Stimulated activated CD4-positive, alpha-beta T cell treated with anti-CD3 and anti-CD28 coated beads, Interleukin-15, amount 100 ng/mL, for 1 hour (primary cell): ENCODE measurements at regions not wholly inside any gene's neighbourhood (a gene's known extent, or its start where the extent isn't known, plus 50 kb on each side); places are given as distances from the start of the nearest gene placed in this dataset.
A peak's percentile ranks its signal among the peaks of the same experiment; 100 is the strongest.

ENCODE experiments used
- DNase-seq, 2 donors: peaks; one replicate each; pipeline ENCODE4 v3.0.0-alpha.2; 2020; ENCODE audit warnings: low read depth in 1 of 2, low spot score in 1 of 2

DNA sequence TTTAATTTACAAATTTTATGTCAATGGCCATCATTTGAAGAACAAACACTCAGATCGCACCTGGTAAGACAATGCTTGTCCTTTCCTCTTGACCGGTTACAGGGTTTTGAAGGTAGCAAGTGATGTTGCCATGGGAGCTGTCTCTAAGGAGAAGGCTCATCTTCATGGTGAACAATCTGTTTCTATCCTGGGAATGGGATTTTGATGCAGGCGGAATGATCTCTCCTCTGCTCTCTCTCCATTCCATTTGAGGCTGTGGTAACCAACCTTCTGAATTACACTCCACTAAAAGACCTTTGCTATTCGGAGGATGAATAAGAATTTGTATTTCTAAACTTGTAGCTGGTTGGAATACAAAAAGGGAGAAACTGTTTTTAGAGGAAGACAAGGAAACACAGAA, 57.9 kb upstream of the SLC5A9 start:
- no peak for DNase-seq

DNA sequence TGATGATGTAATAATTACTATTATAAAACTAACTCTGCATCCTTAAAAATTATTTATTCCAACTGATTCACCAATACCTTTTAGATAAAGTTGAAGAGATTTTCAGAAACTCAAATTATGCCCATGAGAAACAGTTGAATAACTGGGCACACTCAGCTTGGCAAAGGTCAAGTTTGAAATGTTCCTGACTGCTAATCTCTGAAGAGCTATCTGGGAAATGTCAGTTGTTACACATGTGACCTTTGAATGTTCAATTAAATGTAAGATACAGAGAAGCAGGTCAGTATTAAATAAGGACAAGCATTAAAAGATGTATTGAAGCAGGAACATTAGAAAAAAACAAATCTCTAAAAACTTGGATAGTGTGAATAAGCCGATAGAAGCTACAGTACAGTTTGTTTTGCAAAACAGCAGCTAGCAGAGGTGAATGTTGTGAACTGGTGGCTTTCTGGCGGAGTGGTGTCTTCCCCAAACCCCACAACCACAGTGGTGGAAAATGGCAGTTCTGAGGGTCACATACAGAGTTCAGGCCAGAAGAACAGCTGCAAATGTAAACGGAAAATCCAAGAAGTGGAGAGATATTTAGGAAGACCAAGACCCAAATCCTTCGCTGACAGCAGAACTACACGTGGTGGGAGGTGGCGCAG, 61.9 kb upstream of the SLC5A9 start:
- DNase-seq = no peak

DNA sequence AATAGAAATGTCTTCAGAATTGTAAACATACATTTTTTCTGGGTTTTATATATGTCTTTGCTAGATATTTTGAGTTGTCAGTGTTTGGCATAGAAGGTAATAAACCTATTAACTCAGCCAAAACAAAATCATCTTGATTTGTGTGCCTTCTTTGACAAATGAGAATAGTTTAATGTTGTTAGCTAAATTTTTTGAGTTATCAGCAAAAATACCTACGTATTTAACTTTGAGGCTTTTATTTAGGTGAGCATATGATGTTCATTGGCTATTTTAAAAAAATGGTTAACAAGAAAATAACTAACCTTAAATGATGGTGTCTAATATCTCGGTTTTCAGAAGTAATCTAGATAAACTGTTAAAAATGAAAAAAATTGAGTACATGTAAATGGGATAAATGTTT, 83.2 kb upstream of the SLC5A9 start:
- DNase-seq = no peak

- no peak for DNase-seq
Measured at GRCh38 chr1:48127735-48128685, 94.5 kb upstream of the SLC5A9 start.

GRCh38 chr1:48123647-48124046, 98.9 kb upstream of the SLC5A9 start:
- DNase-seq = no peak

DNA sequence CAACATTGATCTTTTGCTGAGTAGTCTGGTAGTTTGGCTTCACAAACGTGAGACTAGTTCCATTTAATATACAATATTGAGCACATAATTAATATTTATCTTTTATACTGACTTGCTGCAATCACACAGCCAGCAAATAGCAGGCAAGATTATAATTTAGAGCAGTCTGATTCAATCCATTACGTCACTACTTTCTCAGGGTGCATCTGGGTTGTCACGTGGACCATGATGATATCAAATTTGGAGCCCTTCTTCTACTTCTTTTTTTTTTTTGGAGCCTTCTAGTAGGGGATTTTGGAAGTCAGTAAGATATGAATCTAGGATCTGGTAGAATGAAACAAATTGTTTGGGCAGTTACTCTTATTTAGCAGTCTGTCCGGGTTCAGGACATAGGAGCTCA, 100.6 kb upstream of the SLC5A9 start:
- no peak for DNase-seq

DNA sequence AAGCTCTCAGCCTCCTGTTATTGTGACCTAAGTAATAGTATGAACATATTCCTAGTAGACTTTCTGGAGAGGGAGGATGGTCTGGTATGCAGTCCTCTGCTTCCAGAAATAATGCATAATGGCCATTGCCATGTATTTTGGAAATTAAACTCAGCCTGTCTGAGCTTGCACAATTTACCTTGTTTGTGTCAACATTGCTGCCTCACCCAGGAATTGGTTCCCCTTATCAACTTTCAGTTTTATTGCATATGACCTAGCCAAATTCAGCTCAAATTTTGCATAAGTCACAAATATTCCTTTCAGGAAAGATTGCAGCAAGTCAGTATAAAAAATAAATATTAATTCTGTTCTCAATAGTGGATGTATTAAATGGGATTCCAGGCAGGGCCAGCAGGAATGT, 101.9 kb upstream of the SLC5A9 start:
- DNase-seq = no peak

DNA sequence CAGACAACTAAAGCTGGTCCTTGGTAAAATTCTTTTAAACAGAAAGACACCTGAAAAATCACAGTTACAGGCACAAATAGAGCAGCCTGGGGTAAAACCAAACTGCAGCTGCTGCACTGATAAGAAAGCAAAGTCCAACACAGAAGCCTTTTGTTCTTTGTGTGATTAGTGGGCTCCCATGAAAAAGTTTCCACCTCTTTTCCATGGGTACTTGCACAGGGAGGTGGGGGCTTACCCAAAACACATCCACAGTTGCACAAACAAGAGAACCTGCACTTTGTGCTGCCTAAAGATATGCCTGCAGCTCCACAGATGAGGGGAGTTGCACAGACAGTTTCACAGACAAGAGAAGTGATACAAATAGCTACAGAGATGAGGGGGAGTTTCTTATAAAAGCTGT, 106.7 kb upstream of the SLC5A9 start:
- DNase-seq = no peak

DNA sequence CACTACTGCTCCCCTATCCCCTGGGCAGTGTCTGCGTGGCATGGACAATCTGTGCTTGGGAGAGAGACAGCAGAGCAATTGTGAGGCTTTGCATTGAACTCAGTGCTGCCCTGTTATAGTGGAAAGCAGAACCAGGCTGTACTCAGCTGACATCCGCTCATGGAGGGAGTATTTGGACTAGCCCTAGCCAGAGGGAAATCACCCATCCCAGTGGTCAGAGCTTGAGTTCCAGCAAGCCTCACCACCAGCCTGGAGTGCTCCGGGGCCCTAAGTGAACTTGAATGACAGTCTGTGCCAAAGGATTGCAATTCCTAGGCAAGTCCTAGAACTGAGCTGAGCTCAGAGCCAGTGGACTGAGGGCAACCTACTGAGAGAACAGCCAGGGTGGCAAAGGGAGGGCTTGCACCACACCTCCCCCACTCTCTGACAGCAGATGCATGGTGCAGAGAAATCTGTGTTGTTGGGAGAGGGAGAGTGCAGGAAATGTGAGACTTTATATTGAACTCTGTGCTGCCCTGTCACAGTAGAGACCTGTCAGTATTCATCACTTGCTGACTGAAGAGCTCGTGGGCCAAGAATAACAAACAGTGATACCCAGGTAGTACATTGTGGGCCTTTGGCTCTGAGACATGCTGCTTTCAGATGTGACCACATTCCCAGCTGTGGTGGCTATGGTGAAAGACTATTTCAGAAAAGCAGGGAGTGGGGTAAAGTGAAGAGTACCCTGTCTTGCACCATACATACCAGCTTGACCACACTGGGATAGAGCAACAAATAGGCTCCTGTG, 107.7 kb upstream of the SLC5A9 start:
- no peak for DNase-seq

DNA sequence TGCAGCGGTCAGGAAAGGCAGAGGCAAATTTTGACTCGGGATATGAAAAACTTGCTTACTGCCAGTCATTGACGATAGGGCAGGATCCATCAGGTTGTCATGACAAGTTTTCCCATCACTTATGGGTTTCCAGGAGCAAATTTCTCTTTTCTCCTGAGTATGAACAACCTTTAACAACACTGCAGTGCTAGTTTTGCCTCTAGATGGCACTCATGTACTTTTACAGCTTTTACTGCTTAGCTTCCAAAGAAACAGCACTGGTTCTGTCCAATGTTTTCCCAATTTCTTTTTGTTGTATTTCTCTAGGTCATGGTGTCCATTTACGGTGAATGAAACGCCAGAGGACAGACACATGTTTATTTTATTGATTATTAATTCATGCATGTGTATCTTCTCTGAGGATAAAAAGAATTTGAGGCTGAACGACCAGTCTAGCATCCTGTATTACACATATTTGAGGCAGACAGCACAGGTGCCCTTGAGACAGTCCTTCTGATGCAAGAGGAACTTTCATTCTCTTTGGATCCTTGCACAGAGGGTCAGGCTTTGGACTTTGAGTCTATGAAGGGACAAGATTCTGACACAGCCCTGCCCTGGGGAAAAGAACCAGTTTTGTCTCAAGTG, 112.3 kb upstream of the TRABD2B start:
- DNase-seq = no peak

DNA sequence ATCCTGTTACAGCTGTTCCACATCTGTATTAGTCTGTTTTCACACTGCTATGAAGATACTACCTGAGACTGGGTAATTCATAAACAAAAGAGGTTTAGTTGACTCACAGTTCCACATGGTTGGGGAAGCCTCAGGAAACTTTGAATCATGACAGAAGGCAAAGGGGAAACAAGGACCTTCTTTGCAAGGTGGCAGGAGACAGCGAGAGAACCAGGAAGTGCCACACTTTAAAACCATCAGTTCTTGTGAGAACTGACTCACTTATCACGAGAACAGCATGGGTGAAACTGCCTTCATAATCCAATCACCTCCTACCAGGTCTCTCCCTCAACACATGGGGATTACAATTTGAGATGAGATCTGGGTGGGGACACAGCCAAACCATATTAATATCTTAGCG, 110.3 kb upstream of the TRABD2B start:
- DNase-seq = no peak

DNA sequence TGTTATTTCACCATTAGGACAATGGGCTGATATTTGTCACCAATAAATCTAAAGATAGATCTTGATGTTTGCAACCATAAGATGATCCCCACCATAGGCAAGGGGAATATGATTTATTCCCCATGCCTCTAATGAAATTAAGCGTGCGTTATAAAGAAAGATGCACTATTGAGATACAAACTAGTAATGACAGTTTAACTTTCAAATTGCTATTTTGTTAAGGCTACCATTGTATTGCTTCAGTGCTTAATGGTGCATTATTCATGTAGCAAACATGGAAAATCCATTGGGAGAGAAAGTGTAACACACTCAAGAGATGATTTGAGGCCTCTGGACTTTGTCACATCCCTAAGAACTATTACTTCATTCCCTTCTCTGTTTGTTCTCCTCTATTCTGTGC, 108.9 kb upstream of the TRABD2B start:
- no peak for DNase-seq

- DNase-seq = no peak
Measured at GRCh38 chr1:48105165-48105564, 108.0 kb upstream of the TRABD2B start.

GRCh38 chr1:48103495-48103894, 106.3 kb upstream of the TRABD2B start:
- DNase-seq = no peak

DNA sequence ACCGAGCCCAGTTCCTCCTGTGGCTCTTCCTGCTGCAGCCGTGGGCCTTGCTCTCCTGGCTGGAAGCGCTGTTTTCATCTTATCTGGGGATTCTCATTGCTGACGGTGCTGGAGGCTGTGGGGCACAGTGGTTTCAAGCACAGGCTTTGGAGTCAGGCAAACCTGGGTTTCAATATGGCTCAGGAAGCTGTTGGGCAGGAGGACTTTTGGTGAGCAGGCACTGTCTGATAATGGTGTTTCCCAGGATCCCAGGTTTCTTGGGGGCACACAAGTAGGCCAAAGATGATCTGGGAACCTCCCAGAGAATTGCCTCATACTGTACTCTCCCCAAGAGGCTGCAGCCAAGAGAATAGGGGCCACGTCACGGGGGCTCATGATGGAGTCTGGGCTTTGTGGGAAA, 105.6 kb upstream of the TRABD2B start:
- no peak for DNase-seq

- DNase-seq = no peak
Measured at GRCh38 chr1:48099072-48099773, 102.0 kb upstream of the TRABD2B start.

DNA sequence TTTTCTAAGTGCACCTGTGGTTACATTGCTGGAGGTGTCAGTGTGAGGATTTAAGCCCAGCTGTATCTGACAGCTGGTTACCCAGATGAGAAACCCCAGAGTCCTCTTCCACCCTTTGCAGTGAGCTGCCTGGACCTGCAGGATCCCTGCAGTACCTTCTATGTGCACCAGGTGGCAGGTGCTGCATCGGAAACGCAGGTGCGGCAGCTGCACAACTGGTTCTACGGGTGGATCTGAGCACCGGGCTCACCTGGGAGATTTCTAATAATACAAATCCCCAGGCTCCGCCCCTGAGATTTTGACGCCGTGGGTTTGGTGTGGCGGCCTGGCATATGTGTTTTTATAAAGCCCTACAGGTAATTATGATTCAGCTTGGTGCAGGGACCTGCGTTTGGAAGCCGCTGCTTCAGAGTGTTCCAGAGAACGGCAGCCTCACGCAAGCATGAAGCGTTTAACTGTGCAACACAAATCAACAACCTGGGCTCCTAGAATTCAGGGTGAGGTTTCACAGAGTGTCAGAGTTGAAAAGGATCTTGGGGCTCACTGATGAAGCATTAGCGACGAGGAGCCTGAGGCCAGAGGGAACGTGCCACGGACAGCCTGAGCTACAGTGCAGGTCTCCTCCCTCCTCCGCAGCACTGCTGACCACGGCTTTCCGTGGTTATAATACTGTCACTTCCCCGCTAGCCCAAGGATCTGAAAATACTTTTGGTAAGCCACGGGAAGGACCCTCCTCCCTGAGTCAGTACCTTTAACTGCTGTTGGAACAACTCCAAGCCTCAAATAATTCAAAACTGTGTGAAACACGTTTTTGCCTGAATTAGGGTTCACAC, 96.7 kb upstream of the TRABD2B start:
- DNase-seq = peak; percentile 41 to 57

- no peak for DNase-seq
Measured at GRCh38 chr1:48093147-48093546, 96.0 kb upstream of the TRABD2B start.

GRCh38 chr1:48092401-48092800, 95.2 kb upstream of the TRABD2B start:
- no peak for DNase-seq

GRCh38 chr1:48089356-48089891, 92.2 kb upstream of the TRABD2B start:
- no peak for DNase-seq
